ENCODE measurements at regions not wholly inside any gene's neighbourhood (a gene's known extent, or its start where the extent isn't known, plus 50 kb on each side); places are given as distances from the start of the nearest gene placed in this dataset.

DNA sequence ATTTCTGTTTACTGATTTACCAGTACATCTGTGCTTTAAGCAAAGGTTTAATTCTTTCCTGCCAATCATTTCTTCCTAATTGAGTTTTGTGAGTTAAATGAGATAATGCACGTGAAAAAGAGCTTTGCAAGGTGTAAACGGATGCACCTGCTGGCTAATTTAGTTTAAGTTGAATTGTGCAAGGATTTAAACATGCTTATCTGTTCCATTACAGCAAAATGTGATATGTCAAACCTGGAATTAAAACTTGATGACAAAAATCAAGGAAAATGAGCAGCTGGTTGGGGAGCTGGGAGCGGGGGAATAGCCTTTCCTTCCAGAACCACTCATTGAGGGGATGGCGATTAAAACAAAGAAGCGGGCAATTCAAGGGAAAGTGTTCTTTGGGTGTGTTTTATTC, 155.0 kb upstream of the CTTNBP2 start:
- no peak for DNase-seq

DNA sequence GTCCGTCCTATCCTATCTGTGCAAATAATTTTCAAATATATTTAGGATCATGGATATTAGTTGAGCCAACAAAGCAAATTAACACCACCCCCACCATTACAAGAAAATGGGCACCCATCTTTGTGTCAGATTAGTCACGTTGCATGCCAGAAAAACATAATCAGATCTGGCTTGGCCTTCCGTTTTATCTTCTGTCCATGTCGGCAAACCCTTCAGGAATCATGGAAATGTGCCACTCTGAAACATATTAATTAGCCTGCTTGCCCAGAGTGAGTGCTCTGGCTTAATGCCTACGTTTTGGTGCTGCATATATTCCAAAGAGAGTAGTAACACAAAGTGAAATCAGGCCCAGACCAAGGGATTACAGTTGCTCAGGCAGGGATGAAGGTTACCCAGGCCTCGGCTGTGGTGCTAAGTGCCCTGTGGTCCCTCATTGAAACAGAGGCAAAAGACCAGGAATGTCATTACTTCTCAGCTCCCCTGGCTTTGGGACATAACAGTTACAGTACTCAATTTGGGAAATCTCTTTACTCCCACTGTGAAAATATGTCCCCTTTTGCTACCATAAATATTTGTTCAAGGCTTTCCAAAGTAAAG, 154.0 kb upstream of the LSM8 start:
- DNase-seq, result no peak

DNA sequence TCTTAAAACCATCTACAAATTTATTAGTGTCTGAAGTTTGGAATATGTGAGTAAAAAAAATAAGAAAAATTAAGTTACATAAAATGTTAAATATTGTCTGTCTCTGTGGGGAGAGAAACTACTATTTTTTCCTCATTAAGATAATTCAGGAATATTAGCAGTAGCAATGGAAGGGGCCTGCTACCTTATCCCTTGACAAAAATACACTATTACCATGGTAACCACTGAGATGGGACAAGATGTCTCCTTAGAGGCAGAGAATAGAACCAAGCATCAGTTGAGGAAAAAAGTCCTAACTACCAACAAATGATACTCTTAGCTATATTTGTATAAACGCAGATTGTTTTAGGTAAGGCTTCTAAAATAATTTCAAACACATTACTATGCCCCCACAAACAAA, 150.7 kb upstream of the LSM8 start:
- DNase-seq, result no peak

DNA sequence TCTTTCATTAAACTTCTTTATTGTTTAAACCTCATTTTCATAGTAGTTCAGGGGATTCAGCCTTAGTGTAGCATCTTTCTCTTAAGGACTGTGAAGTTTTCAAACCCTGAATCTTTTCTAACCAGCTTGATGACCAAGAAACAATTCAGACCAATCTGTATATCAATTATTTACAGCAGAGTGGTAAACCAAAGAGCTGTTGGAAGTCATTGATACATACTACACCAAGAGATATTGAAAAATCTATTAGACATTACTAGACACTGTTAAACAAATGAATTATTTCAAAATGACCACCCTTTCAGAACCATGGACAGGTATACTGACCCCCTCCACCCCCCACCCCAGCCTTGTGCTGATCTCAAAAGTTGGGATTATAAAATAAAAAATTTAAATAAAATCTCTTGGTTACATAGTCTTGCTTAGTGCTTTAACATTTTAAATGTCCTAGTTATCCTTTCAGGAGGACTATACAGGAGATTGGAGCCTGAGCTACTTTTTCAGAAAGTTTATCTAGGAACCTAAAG, 143.9 kb upstream of the LSM8 start:
- DNase-seq, result no peak

DNA sequence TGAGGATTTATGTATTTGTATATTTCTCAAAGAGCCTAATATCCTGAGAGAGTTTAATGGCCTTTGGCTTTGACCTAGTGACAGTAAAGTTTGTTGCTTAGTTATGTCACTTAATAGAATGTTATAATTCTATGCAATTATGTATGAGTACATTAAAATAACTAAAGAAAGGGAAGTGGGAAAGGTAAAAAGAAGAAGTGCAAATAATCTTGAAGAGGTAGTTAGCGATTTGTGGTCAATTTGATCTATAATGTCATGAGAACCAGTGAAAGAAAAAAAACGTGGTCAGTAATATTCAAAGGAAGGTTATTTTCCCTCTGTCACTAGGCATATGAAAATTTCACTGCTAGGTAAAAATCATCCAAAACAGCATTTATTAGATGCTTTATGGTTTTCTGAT, 143.4 kb upstream of the LSM8 start:
- no peak for DNase-seq

DNA sequence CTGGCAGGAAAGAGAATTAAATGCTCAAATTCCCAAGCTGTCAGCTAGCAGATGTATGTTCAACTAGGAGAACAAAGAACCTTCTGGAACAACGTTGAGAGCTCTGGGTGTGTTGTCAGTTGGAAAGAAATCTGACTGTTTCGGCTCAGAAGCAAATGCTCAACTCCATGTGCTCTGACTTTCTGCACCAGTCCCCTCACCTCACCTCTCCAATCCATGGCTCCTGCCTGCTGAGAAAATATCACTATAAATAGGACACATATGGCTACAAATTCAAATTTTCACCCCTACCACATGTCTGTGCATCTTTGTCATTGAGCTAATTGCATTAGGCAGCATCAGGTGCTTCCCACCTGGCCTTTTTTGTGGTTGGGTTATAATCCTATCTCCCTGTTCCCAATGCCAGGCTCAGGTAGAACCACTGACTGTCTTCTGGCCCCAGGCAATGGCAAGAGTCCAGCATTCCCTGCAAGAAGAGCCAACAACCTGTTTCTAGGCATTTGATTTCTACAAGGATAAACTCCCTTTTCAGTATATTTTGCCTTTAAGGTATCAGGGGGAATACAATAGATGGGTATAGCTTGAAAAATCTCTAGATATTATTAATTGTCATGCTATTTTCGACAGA, 142.6 kb upstream of the LSM8 start:
- no peak for DNase-seq

DNA sequence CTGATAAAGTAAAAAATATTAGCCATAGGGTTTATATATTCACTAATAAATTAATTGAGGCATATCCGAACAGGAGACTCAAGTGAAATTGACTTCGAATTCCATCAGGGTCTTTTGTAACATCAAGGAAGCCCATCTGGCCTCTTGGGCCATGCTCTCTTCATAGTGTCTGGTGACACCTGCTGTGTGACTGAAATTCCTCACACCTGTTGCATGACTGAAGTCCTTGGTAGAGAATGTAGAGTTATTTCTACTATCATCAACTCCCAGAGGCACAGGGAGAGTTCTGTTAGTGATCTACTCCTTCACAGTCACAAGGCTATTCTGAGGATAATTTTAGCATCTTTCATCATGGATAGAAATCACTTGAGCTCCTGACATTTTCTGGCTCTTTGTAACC, 138.3 kb upstream of the LSM8 start:
- DNase-seq, result no peak

DNA sequence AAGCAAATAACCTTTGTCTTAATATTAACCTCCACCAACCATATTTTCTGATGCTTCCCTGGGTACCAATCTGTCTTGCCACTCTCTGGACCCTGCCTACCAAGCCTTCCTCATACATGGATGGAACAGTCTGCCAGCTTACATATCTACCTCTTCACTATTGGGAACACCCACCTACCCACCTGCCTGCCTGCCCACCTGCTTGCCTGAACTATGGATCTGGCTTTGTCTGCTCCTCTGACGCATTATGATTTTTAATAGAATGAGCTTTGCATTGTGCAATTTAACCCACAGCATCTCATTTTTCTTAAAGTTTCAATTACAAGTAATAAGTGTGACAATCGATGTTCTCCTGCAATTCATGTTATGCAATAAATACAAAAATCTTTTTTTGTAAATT, 137.9 kb upstream of the LSM8 start:
- no peak for DNase-seq

DNA sequence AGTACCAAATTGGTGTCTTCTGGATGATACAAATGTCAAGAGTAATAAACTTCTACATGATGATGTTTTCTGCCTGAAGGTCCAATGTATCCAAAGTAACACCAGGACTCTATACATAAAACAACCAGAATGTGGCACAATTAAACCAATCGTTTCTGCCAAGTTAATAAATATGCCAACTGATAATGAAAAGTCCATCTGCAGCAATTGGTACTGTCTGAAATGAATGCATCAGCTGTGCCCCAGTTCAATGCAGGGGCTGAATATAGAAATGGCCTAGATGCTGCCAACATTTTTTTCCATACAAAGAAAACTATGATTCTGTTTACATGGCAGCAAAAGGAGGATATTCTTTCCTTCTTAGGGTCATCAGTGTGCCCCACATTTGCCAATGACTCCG, 137.2 kb upstream of the LSM8 start:
- no peak for DNase-seq

DNA sequence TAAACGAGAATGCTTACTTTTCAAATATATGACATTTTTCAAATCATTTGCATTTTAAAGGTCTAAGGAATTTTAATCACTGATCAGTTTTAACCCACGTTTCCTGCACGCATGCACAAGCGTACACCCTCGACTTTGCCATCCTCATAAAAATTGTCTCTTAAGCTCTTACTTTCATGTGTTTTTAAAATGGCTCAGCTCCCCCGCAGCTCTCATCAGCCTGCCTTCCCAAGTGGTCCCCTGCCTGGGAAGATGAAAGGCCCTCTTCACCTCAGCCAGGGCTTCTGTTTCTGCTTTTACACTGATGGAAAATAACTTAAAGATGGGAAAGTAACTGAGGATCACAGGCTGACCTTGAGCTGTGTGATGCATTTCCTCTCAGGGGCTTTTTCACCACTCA, 131.6 kb upstream of the LSM8 start:
- no peak for DNase-seq

DNA sequence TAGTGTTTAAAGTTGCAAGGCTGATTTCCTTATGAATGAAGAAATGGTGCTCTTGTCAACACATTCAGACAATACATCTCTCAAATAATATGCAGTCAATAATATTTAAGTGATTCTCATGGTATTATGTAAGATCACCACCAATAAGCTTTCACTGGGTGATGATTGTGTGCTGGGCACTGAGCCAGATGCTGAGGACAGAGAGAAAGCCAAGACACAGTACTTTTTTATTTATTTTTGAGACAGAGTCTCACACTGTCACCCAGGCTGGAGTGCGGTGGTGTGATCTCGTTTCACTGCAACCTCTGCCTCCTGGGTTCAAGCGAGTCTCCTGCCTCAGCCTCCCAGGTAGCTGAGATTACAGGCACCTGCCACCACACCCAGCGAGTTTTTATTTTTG, 130.6 kb upstream of the LSM8 start:
- DNase-seq, result no peak

DNA sequence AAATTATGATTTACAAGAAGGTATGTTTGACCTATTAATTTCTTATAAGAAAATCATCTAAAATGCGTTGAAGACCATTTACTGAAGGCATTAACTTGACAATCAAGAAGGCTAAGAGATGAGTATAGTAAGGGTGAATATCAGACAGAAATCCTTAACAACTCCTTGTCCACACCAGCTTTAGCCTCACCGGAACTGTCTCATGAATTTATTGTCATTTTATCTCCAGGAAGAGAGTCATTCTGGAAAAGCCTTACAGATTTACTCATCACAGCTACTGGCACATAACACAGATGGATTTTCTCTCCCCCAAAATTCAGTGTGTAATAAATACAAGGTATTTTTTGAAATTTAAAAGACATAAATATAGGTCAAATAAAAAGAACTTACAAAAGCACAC, 129.4 kb upstream of the LSM8 start:
- no peak for DNase-seq

DNA sequence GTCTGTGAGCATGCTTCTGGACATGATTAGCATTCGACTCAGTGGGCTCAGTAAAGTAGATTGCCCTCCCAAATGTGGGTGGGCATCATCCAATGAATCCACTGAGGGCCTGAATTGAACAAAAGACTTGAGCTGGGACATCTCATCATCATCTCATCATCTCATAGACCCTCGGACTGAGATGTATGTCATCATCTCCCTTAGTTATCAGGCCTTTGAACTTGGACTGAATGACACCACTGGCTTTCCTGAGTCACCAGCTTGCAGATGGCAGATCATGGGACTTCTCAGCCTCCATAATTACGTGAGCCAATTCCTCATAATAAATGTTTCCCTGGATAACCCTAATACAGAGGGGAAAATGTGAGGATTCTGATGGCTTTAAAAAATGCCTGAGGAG, 128.3 kb upstream of the LSM8 start:
- no peak for DNase-seq

DNA sequence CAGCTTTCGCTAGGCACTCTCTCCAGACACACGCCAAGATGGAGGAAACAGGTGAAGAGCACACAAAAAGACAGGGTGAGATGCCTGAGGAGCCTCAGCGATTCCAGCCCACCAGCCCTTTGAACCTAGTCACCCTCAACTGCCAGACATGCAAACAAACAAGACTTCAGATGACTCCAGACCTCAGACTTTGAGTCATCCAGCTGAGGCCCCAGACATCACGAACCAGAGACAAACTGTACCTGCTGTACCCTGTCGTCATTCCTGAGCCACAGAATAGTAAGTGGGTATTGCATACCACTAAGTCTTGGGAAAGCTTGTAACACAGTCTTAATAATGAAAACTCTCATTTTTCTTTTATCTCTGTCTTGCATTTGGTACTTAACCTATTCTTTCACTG, 126.6 kb upstream of the LSM8 start:
- DNase-seq, result no peak

DNA sequence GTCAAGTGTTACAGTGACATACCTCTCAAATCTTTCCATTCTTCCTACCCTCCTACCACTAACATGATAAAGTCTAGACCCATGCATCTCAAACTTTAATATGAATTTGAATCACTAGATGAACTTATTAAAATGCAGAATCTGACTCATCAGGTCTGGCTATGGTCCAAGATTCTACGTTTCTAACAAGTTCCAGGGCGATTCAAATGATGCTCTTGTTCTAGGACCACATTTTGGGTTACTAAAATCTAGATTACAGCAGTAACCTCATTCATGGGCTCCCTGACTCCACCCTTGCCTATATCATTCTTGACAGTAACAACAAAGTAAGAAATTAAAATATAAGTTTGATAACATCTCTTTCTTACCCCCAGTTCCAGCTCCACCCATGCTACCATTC, 124.8 kb upstream of the LSM8 start:
- no peak for DNase-seq

DNA sequence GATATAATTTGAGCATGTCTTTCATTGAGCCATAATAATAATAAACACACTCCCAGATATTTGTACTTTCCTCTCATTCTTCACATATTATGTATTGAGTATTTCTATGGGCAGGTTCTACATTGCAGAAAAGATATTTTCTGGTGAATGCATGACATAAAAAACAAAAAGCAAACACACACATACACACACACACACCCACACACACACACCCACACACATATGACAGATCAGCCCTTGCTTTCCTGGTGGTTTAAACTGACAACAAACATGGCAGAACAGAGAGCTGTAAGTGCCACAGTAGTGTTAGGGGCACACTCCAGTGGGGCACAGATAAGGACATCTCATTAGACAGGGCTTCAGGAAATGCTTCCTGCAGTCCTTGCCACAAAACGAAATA, 123.3 kb upstream of the LSM8 start:
- no peak for DNase-seq

DNA sequence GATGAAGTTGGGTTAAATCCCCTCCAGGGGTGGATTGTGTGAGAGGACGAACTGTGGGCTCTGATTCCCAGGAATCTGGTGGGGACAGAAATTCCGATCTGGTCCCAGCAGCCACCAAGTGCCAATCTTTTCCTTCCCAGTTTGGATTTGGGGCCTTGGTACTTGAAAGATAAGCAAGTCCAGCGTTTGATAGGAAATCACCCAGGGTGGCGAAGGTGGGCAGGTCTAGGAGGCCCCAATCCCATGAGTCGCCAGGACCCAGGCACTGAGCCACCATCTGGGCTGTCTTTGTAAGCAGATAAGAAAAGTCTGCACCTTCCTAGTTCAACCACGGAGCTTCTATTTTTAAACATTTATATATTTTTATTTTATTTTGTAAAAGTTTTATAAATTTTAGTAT, 122.6 kb upstream of the LSM8 start:
- DNase-seq, result no peak

DNA sequence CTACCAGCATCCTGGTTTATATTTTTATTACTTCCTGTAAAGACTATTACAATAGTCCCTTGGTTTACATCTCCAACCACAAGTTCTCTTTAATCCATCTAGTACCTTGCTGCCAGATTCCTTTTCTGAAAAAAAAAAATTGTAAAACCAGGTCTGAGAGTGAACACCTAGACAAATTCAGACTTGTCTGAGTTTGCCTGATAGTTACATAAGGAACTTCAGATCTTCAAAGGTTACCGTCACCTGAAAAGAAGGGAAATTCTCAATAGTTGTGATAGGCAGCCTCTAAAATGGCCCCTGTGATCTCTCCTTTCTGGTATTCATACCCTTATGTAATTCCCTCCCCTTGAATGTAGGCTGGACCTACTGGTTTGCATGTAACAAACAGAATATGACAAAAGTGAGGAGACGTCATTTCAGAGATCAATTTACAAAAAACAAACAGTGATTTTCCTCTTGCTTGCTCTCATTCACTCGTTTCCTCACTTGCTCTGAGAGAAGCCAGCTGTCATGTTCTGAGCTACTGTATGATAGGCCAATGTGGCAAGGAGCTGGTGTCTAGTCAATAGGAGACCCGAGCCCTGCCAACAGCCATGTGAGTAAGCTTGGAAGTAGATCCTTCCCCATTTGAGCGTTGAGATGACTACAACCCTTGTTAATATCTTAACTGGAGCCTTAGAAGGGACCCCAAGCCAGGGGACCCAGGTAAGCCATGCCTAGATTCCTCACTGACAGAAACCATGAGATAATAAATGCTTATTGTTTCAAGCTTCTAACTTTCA, 110.9 kb upstream of the LSM8 start:
- no peak for DNase-seq

DNA sequence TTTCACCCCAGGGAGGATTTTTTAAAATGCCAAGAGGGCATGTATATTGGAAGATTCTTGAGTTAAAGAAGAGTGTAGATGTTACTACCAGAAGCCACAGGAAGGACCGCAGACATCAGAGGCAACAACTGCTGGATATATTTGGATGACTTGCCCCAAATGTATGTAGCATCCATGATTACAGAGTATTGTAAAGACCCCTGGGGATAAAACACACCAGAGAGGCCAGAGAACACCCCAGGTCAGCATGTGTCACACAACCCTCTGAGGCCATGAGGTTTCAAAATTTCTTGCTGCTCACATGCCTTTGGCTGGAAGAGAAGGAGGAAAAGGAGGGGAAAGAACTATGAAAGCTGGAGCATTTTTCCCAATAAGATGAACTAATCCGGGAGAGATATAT, 108.0 kb upstream of the LSM8 start:
- no peak for DNase-seq

DNA sequence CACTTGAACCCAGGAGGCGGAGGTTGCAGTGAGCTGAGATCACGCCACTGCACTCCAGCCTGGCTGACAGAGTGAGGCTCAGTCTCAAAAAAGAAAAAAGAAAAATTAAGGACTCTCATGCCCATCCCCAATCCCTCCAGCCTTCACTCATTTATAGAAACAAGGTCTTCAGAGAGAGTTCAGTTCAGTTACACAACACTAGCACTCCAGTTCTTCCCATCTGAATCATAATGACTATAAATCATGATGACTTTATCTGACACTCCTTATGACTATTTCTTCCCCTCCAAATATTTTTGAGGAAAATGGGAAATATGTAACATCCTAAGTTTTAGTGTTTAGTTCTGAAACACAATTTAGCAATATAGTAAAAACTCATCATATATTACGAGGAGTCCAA, 107.4 kb upstream of the LSM8 start:
- DNase-seq, result no peak

DNA sequence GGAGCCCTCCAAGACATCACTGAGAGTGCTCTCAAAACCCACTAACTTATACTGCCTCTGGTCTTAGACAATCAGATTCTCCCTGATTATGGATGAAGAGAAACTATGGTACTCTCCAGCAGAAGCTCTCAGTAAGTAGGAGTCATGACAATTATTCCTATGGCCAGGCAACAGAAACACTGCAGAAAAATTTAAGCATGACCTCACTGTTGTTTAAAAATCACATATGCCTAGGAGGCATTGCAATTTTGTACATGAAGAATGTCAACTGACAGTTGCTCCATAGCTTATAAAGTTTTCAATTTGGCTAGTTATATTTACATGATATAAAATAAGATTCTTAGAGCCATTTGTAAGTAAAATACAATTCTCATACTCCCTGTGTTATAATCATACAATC, 105.9 kb upstream of the LSM8 start:
- DNase-seq, result no peak

DNA sequence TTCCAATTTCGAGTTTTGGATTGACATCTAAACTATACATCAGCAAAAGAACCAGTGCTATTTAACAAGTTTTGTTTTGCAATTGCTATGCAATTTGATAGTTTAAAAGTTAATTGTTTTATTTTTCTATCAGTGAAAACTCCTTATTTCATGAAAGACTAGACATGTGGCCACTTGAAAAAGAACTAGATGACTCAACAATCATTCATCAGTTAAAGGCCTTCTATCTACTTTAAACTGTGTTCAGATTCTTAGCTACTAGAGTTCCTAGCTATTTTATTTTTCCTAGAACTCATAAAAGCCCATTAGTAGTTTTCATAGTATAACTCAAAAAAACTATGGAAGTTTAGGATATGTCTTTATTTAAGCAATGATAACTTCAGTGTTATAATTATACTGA, 104.6 kb upstream of the LSM8 start:
- no peak for DNase-seq

DNA sequence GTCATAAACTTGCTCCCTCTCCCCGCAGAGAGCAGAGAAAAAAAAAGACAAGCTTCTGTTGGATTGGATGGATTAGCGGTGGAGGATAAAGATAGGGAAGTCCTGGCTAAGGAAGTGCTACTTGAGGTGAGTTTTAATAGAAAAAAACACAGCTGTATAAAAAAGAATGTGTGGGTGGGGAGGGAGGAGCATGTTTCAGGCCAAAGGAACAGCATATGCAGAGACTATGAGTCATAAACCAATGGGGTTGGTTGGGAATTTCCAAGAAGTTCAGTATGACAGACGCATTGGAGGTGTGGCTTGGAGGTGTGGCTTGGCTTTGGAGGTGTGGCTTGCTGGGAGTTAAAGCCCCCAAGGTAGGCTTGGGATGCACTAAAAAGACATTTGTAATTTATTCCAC, 103.0 kb upstream of the LSM8 start:
- peak; percentile 51 to 57 for DNase-seq

DNA sequence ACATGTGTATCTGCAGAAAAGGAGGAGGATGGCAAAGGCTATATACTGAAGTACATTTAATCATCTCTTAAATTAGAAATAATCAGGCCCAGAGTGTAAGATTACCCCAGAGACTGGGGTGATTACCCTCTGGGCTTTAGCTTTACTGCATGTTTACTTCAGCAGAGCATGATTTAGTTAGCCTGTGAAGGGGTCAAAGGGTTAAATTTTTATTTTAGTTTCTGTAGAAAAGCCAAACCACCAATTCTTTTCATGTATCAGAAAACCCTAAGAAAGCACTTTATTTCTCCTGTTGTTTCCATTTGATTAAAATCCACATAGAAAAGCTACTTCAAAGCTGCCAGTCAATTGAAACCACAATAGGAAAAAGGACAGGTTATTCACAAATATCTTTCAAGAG, 101.5 kb upstream of the LSM8 start:
- DNase-seq, result no peak

DNA sequence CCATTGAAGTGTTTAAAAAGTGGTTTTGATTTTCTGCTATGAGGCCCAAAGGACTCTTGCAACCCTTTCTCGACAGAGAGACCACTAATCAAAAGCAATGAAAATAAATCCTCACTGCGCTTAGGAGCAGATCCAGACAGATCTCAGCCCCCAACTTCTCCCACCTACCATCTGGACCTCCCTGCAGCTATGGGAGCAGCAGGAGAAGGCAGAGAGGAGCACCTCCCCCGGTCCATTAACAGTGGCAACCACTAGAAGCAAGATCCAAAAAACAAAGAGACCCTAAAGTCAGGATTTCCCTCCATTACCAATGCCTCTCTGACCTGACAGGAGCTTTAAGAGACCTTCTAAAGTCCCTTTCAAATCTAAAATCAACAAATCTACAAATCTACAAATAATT, 99.0 kb upstream of the LSM8 start:
- DNase-seq, result no peak

Measured in stimulated activated CD4-positive, alpha-beta T cell treated with anti-CD3 and anti-CD28 coated beads, Interleukin-2, amount 100 ng/mL, for 24 hours (primary cell).